ENCODE measurements at regions not wholly inside any gene's neighbourhood (a gene's known extent, or its start where the extent isn't known, plus 50 kb on each side); places are given as distances from the start of the nearest gene placed in this dataset.
"Not testable (repeated sequence)": the region's sequence is repeated elsewhere in the genome, so short reads cannot be mapped to it uniquely, and the experiment has no call there.

DNA sequence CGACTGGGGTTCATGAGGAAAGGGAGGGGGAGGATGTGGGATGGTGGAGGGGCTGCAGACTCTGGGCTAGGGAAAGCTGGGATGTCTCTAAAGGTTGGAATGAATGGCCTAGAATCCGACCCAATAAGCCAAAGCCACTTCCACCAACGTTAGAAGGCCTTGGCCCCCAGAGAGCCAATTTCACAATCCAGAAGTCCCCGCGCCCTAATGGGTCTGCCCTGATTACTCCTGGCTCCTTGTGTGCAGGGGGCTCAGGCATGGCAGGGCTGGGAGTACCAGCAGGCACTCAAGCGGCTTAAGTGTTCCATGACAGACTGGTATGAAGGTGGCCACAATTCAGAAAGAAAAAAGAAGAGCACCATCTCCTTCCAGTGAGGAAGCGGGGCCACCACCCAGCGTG is 261.6 kb downstream of the OR4F29 start:
- not testable (repeated sequence) for TF ChIP-seq ZNF350 (tag by site-specific recombination; IDR thresholded peaks at IDR 0.05); ZNF792 (tag by site-specific recombination; IDR thresholded peaks at IDR 0.05); REPIN1 (tag by site-specific recombination; IDR thresholded peaks at IDR 0.05; ENCODE audit: low read depth)
- TF ChIP-seq, protein P1, sequence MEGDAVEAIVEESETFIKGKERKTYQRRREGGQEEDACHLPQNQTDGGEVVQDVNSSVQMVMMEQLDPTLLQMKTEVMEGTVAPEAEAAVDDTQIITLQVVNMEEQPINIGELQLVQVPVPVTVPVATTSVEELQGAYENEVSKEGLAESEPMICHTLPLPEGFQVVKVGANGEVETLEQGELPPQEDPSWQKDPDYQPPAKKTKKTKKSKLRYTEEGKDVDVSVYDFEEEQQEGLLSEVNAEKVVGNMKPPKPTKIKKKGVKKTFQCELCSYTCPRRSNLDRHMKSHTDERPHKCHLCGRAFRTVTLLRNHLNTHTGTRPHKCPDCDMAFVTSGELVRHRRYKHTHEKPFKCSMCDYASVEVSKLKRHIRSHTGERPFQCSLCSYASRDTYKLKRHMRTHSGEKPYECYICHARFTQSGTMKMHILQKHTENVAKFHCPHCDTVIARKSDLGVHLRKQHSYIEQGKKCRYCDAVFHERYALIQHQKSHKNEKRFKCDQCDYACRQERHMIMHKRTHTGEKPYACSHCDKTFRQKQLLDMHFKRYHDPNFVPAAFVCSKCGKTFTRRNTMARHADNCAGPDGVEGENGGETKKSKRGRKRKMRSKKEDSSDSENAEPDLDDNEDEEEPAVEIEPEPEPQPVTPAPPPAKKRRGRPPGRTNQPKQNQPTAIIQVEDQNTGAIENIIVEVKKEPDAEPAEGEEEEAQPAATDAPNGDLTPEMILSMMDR (tag by site-specific recombination; IDR thresholded peaks at IDR 0.05), result not testable (repeated sequence)

Data from HEK293 (cell line).